Fibroblast of mammary gland (primary cell): ENCODE measurements at regions not wholly inside any gene's neighbourhood (a gene's known extent, or its start where the extent isn't known, plus 50 kb on each side); places are given as distances from the start of the nearest gene placed in this dataset.

Source experiments
- DNase-seq: peaks from one replicate; pipeline ENCODE4 v3.0.0-alpha.2; 2010; ENCODE audit warnings: low read depth
- H3K4me3 ChIP-seq: 2 replicates; pipeline ENCODE4 v1.5.1; 2011; ENCODE audit warnings: low read depth, mild to moderate bottlenecking, low read length, moderate library complexity; ENCODE audit not compliant: control insufficient read depth
- CTCF ChIP-seq: conservative IDR thresholded peaks from 2 replicates; pipeline ENCODE4 v1.5.1; 2011; ENCODE audit warnings: low read depth, low read length, inconsistent platforms; ENCODE audit not compliant: control insufficient read depth, insufficient read depth

- H3K4me3 ChIP-seq, result no peak overlapping the region
- no peak for TF ChIP-seq CTCF
- DNase-seq, result no peak
Measured at GRCh38 chr21:35416866-35417489, 367.9 kb upstream of the RUNX1 start.

- TF ChIP-seq CTCF, result no peak
- no peak overlapping the region for H3K4me3 ChIP-seq
- no peak for DNase-seq
Measured at GRCh38 chr21:35414507-35415139, 365.5 kb upstream of the RUNX1 start.

- TF ChIP-seq CTCF, result no peak
- H3K4me3 ChIP-seq, result no peak overlapping the region
- no peak for DNase-seq
Measured at GRCh38 chr21:35414056-35414455, 365.0 kb upstream of the RUNX1 start.

- TF ChIP-seq CTCF, result no peak
- no peak for DNase-seq
- no peak overlapping the region for H3K4me3 ChIP-seq
Measured at GRCh38 chr21:35412231-35412630, 363.1 kb upstream of the RUNX1 start.

GRCh38 chr21:35411434-35411833 is 362.3 kb upstream of the RUNX1 start:
- TF ChIP-seq CTCF, result no peak
- no peak for DNase-seq
- no peak overlapping the region for H3K4me3 ChIP-seq

GRCh38 chr21:35410656-35411055 is 361.6 kb upstream of the RUNX1 start:
- no peak for TF ChIP-seq CTCF
- no peak for DNase-seq
- no peak overlapping the region for H3K4me3 ChIP-seq
